DOHH2 (cell line): ENCODE measurements at regions not wholly inside any gene's neighbourhood (a gene's known extent, or its start where the extent isn't known, plus 50 kb on each side); places are given as distances from the start of the nearest gene placed in this dataset.

ENCODE experiments used
- H3F3A ChIP-seq: fragments of 200-600 bp; sonication (generic), shearing (Covaris generic); 2 replicates; pipeline ENCODE4 v1.6.0; 2016; ENCODE audit warnings: antibody characterized with exemption, mild to moderate bottlenecking; ENCODE audit not compliant: control insufficient read depth, insufficient read depth
- H3K27ac ChIP-seq: fragments of 200-600 bp; sonication (generic); 2 replicates; pipeline ENCODE4 v1.5.1; 2014; ENCODE audit warnings: low read depth, mild to moderate bottlenecking, low read length, moderate library complexity
- H3K27me3 ChIP-seq: fragments of 200-600 bp; sonication (generic); 2 replicates; pipeline ENCODE4 v1.6.1; 2014; ENCODE audit warnings: mild to moderate bottlenecking, low read length, mixed read lengths; ENCODE audit not compliant: control insufficient read depth
- H3K36me3 ChIP-seq: fragments of 200-600 bp; sonication (generic); 2 replicates; pipeline ENCODE4 v1.6.1; 2014; ENCODE audit warnings: mild to moderate bottlenecking, low read length, moderate library complexity, mixed read lengths; ENCODE audit not compliant: control insufficient read depth
- H3K4me1 ChIP-seq: fragments of 200-600 bp; sonication (generic); 2 replicates; pipeline ENCODE4 v1.6.1; 2014; ENCODE audit warnings: mild to moderate bottlenecking, low read length, mixed read lengths; ENCODE audit not compliant: control insufficient read depth
- H3K4me2 ChIP-seq: fragments of 200-600 bp; sonication (generic); 2 replicates; pipeline ENCODE4 v1.6.0; 2014; ENCODE audit warnings: mild to moderate bottlenecking, low read length, moderate library complexity
- H3K4me3 ChIP-seq: fragments of 200-600 bp; sonication (generic); 2 replicates; pipeline ENCODE4 v1.5.1; 2014; ENCODE audit warnings: mild to moderate bottlenecking, low read length, mixed read lengths
- H3K79me2 ChIP-seq: fragments of 200-600 bp; sonication (generic); 2 replicates; pipeline ENCODE4 v1.6.1; 2014; ENCODE audit warnings: mild to moderate bottlenecking, low read length, mixed read lengths; ENCODE audit not compliant: control insufficient read depth
- H3K9me2 ChIP-seq: fragments of 200-600 bp; sonication (generic); replicated peaks from 2 replicates; pipeline ENCODE4 v1.6.1; 2014; ENCODE audit warnings: mild to moderate bottlenecking, low read length, mixed read lengths; ENCODE audit not compliant: control insufficient read depth
- H3K9me3 ChIP-seq: fragments of 200-600 bp; sonication (generic); 2 replicates; pipeline ENCODE4 v1.6.1; 2014; ENCODE audit warnings: antibody characterized with exemption, low read length, mixed read lengths; ENCODE audit not compliant: control insufficient read depth, insufficient read depth
- H4K20me1 ChIP-seq: fragments of 200-600 bp; sonication (generic); 2 replicates; pipeline ENCODE4 v1.6.0; 2014; ENCODE audit warnings: low read depth, mild to moderate bottlenecking, antibody characterized with exemption, low read length, moderate library complexity; ENCODE audit not compliant: control insufficient read depth, insufficient read depth
- EZH2phosphoT487 ChIP-seq: fragments of 200-600 bp; sonication (generic); IDR thresholded peaks from 2 replicates; pipeline ENCODE4 v1.6.1; 2017; ENCODE audit warnings: borderline replicate concordance, mild to moderate bottlenecking, antibody characterized with exemption, low read length, moderate library complexity, mixed read lengths
- TF ChIP-seq, protein P1 (sequence below): fragments of 200-600 bp; sonication (generic); IDR thresholded peaks from one replicate; pipeline ENCODE4 v1.5.1; 2014; ENCODE audit warnings: antibody characterized with exemption, mild to moderate bottlenecking, low read depth, low read length; ENCODE audit not compliant: poor library complexity, severe bottlenecking

DNA sequence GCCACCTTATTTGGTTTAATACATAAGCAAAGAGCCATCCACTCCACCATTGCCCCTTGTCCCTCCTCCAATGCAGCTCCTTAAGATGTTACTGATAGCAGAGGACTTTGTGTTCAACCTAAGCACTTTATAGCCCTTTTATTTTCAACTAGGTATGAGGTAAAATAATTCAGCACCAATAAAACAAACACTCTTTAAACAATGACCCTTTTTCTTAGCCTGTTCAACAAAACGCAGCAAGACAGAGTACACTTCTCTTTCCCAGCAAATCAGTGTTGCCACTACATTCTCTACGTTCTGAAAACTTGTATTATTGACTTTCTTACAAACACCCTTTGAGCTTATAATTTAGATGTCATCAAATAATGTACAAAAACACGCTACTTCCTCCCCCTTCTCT, 104.0 kb upstream of the IGLL5 start:
- H3K4me3 ChIP-seq: no peak overlapping the region

DNA sequence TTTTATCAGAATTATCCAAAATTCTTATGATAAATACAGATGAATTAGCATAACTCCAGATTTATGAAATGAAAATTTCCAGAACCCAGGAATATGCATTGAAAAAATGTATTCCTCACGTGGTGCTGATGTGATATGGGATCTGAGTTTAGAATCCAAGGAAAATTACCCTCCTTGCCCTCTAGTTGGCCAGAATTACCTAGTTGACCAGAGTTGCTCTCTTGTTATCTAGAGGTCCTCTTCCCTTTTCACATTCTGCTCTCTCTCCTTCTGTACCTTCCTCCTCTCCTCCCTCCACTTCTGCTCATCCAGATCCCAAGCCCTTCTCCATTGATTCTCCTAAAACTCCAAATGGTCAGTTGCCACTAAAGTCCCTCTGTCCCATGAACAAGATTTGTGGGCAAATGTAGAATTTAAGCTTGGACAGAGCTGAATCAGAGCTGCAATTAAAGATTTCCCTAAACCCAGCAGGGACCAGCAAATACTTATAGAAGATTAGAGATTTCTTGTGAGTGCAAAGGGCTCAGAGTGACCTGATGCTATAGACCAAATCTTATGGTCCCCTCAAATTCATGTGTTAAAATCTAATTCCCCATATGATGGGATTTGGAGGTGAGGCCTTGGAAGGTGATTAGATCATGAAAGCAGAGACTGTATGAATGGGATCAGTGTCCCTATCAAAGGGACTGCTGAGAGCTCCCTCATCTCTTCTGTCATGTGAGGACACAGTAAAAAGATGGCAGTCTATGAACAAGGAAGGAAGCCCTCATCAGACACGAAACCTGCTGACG, 103.2 kb upstream of the IGLL5 start:
- peaks cover 46% of the 10 kb centered on the region for H3K4me1 ChIP-seq
- H3K4me2 ChIP-seq: no peak overlapping the region
- peaks cover 8% of the 10 kb centered on the region for H3F3A ChIP-seq
- H3K79me2 ChIP-seq: peaks cover 8% of the 10 kb centered on the region
- no peaks in the 10 kb centered on the region for H3K27me3 ChIP-seq
- no peaks in the 10 kb centered on the region for H3K9me2 ChIP-seq
- H4K20me1 ChIP-seq: no peaks in the 10 kb centered on the region
- TF ChIP-seq, protein P1, sequence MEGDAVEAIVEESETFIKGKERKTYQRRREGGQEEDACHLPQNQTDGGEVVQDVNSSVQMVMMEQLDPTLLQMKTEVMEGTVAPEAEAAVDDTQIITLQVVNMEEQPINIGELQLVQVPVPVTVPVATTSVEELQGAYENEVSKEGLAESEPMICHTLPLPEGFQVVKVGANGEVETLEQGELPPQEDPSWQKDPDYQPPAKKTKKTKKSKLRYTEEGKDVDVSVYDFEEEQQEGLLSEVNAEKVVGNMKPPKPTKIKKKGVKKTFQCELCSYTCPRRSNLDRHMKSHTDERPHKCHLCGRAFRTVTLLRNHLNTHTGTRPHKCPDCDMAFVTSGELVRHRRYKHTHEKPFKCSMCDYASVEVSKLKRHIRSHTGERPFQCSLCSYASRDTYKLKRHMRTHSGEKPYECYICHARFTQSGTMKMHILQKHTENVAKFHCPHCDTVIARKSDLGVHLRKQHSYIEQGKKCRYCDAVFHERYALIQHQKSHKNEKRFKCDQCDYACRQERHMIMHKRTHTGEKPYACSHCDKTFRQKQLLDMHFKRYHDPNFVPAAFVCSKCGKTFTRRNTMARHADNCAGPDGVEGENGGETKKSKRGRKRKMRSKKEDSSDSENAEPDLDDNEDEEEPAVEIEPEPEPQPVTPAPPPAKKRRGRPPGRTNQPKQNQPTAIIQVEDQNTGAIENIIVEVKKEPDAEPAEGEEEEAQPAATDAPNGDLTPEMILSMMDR: no peak
- TF ChIP-seq EZH2phosphoT487: no peak
- H3K4me3 ChIP-seq: no peak overlapping the region
- no peak overlapping the region for H3K27ac ChIP-seq
- H3K36me3 ChIP-seq: no peaks in the 10 kb centered on the region
- H3K9me3 ChIP-seq: no peaks in the 10 kb centered on the region

More for the DNA sequence above, 104.0 kb upstream of the IGLL5 start:
- H3K27me3 ChIP-seq: no peaks in the 10 kb centered on the region
- TF ChIP-seq EZH2phosphoT487: no peak
- TF ChIP-seq, protein P1: no peak
- H3K4me1 ChIP-seq: peaks cover 41% of the 10 kb centered on the region
- H3K9me3 ChIP-seq: no peaks in the 10 kb centered on the region
- no peaks in the 10 kb centered on the region; the same call in 1 of the 2 replicates for H3K79me2 ChIP-seq
- no peak overlapping the region for H3K27ac ChIP-seq
- H3K4me2 ChIP-seq: no peak overlapping the region
- peaks cover 7% of the 10 kb centered on the region for H3F3A ChIP-seq
- no peaks in the 10 kb centered on the region for H4K20me1 ChIP-seq
- H3K36me3 ChIP-seq: no peaks in the 10 kb centered on the region
- no peaks in the 10 kb centered on the region for H3K9me2 ChIP-seq

DNA sequence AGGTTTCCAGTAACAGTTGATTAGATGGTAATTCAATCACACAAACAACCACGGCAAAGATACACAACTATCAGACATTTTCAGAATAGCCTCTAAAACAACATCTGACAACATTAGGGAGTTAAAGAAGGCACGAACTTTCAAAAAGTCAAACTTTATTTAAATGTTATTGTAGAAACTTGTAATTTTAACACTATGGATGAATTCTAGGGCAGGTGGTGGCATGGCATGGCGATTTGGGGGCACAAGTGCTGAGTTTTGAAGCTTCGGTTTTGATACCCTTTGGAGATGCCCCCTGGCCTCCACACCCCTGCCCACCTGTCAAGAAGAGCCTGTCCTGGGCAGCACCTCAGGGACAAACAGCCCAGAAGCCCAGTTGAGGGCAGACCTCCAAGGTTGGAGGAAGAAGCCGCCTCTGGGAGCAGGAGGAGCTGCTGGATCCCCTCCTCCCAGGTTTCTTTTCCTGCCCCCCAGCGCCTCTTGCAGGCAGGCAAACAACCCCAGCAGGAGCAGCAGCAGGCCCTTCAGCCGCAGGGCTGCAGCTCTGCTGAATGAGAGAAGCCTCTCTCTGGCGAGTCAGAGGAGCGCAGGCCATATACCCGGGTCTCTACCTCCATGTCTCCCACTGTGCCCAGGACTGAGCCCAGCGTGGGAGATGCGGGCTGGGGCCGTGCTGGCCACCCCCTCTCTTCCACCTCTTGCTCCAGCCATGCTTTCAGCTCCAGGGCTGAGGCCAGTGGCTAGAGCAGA, 102.1 kb upstream of the IGLL5 start:
- H3K27me3 ChIP-seq: no peaks in the 10 kb centered on the region
- peaks cover 16% of the 10 kb centered on the region for H3K79me2 ChIP-seq
- TF ChIP-seq, protein P1: no peak
- no peak for TF ChIP-seq EZH2phosphoT487
- no peak overlapping the region for H3K4me3 ChIP-seq
- peaks cover 51% of the 10 kb centered on the region for H3K4me1 ChIP-seq
- no peaks in the 10 kb centered on the region for H3K9me3 ChIP-seq
- H3K36me3 ChIP-seq: no peaks in the 10 kb centered on the region
- peaks cover 12% of the 10 kb centered on the region for H3F3A ChIP-seq
- no peak overlapping the region for H3K4me2 ChIP-seq
- H3K9me2 ChIP-seq: no peaks in the 10 kb centered on the region
- no peak overlapping the region for H3K27ac ChIP-seq
- no peaks in the 10 kb centered on the region for H4K20me1 ChIP-seq
